ENCODE measurements at regions not wholly inside any gene's neighbourhood (a gene's known extent, or its start where the extent isn't known, plus 50 kb on each side); places are given as distances from the start of the nearest gene placed in this dataset.

- Histone ChIP-seq H3K9me2 (ENCODE audit: insufficient read depth, low read length) (no peaks in the 10 kb centered on the region), H4K20me1 (ENCODE audit: insufficient read depth) (no peaks in the 10 kb centered on the region)
Measured at GRCh38 chr6:4300917-4301316, 165.5 kb upstream of the ECI2 start.

GRCh38 chr6:4299476-4299875 is 164.1 kb upstream of the ECI2 start:
- H3K27ac ChIP-seq (ENCODE audit: low read length) = no peak overlapping the region
- no peak overlapping the region for H3K4me2 ChIP-seq (ENCODE audit: low read length)
- no peaks in the 10 kb centered on the region for H3K27me3 ChIP-seq (ENCODE audit: insufficient read depth, low read depth, low read length)
- H3K36me3 ChIP-seq (ENCODE audit: insufficient read depth, low read length) = no peaks in the 10 kb centered on the region
- no peak overlapping the region for H2AFZ ChIP-seq (ENCODE audit: low read depth, low read length)
- no peaks in the 10 kb centered on the region for H3K9me2 ChIP-seq (ENCODE audit: insufficient read depth, low read length)
- no peaks in the 10 kb centered on the region for H4K20me1 ChIP-seq (ENCODE audit: insufficient read depth)
- peaks cover 3% of the 10 kb centered on the region for H3F3A ChIP-seq (ENCODE audit: insufficient read depth, low read length, poor library complexity, severe bottlenecking)
- no peaks in the 10 kb centered on the region for H3K9me3 ChIP-seq (ENCODE audit: low read length)
- H3K4me3 ChIP-seq (ENCODE audit: low read length) = no peak overlapping the region
- H3K9ac ChIP-seq (ENCODE audit: low read length) = no peak overlapping the region
- H3K79me2 ChIP-seq (replicated peaks; ENCODE audit: insufficient read depth, low read length) = no peaks in the 10 kb centered on the region
- TF ChIP-seq REST (IDR thresholded peaks at IDR 0.05; ENCODE audit: borderline replicate concordance) = no peak
- TF ChIP-seq EZH2 (IDR thresholded peaks at IDR 0.05; ENCODE audit: borderline replicate concordance, insufficient read depth, low read length, poor library complexity, severe bottlenecking) = no peak
- TF ChIP-seq SMC3 (conservative IDR thresholded peaks at IDR 0.05; ENCODE audit: poor library complexity) = no peak
- no peak for TF ChIP-seq CTCF (IDR thresholded peaks at IDR 0.05; ENCODE audit: poor library complexity, severe bottlenecking)
- TF ChIP-seq MXI1 (conservative IDR thresholded peaks at IDR 0.05; ENCODE audit: poor library complexity, severe bottlenecking) = no peak
- TF ChIP-seq POLR2AphosphoS5 (IDR thresholded peaks at IDR 0.05) = no peak
- TF ChIP-seq TAF1 (IDR thresholded peaks at IDR 0.05; ENCODE audit: low read depth) = no peak

More at GRCh38 chr6:4300917-4301316, 165.5 kb upstream of the ECI2 start:
- H3K27ac ChIP-seq (ENCODE audit: low read length) = no peak overlapping the region
- H3K9ac ChIP-seq (ENCODE audit: low read length) = no peak overlapping the region
- no peak overlapping the region for H2AFZ ChIP-seq (ENCODE audit: low read depth, low read length)
- peaks cover 3% of the 10 kb centered on the region for H3F3A ChIP-seq (ENCODE audit: insufficient read depth, low read length, poor library complexity, severe bottlenecking)
- no peak overlapping the region for H3K4me2 ChIP-seq (ENCODE audit: low read length)
- H3K4me3 ChIP-seq (ENCODE audit: low read length) = no peak overlapping the region
- H3K79me2 ChIP-seq (replicated peaks; ENCODE audit: insufficient read depth, low read length) = no peaks in the 10 kb centered on the region
- H3K36me3 ChIP-seq (ENCODE audit: insufficient read depth, low read length) = no peaks in the 10 kb centered on the region
- no peaks in the 10 kb centered on the region for H3K27me3 ChIP-seq (ENCODE audit: insufficient read depth, low read depth, low read length)
- TF ChIP-seq MXI1 (conservative IDR thresholded peaks at IDR 0.05; ENCODE audit: poor library complexity, severe bottlenecking) (no peak), SMC3 (conservative IDR thresholded peaks at IDR 0.05; ENCODE audit: poor library complexity) (no peak), POLR2AphosphoS5 (IDR thresholded peaks at IDR 0.05) (no peak), TAF1 (IDR thresholded peaks at IDR 0.05; ENCODE audit: low read depth) (no peak), CTCF (IDR thresholded peaks at IDR 0.05; ENCODE audit: poor library complexity, severe bottlenecking) (no peak), EP300 (conservative IDR thresholded peaks at IDR 0.05; ENCODE audit: poor library complexity, severe bottlenecking) (no peak), RAD21 (conservative IDR thresholded peaks at IDR 0.05) (no peak), EZH2 (IDR thresholded peaks at IDR 0.05; ENCODE audit: borderline replicate concordance, insufficient read depth, low read length, poor library complexity, severe bottlenecking) (no peak), REST (IDR thresholded peaks at IDR 0.05; ENCODE audit: borderline replicate concordance) (no peak)
- H3K9me3 ChIP-seq (ENCODE audit: low read length) = no peaks in the 10 kb centered on the region
